Esophagus muscularis mucosa (tissue), 4 donors: ENCODE measurements at regions not wholly inside any gene's neighbourhood (a gene's known extent, or its start where the extent isn't known, plus 50 kb on each side); places are given as distances from the start of the nearest gene placed in this dataset.

Experiments
- DNase-seq: peaks from one replicate; pipeline ENCODE4 v3.0.0-alpha.2; 2017; ENCODE audit errors: extremely low spot score
- H3K27ac ChIP-seq, 4 donors: fragments of 200-600 bp; sonication (generic); replicated peaks in 1 of 4; 1 replicate in 3 of 4; 2 replicates in 1 of 4; pipeline ENCODE4 v1.5.1; 2016 to 2019; ENCODE audit warnings: mild to moderate bottlenecking in 1 of 4
- H3K27me3 ChIP-seq, 4 donors: fragments of 200-600 bp; sonication (generic); one replicate each; pipeline versions ENCODE4 v1.5.1 to v1.6.0; 2016 to 2019
- H3K36me3 ChIP-seq, 4 donors: fragments of 200-600 bp; sonication (generic); one replicate each; pipeline ENCODE4 v1.5.1; 2016 to 2019
- H3K4me1 ChIP-seq, 4 donors: fragments of 200-600 bp; sonication (generic); one replicate each; pipeline ENCODE4 v1.5.1; 2016 to 2019
- H3K4me3 ChIP-seq, 4 donors: fragments of 200-600 bp; sonication (generic); 1 replicate in 2 of 4; 2 replicates in 2 of 4; pipeline ENCODE4 v1.5.1; 2016 to 2019; ENCODE audit warnings: mild to moderate bottlenecking in 4 of 4, moderate library complexity in 1 of 4
- H3K9me3 ChIP-seq, 4 donors: fragments of 200-600 bp; sonication (generic); 1 replicate in 3 of 4; 2 replicates in 1 of 4; pipeline ENCODE4 v1.5.1; 2016 to 2019
- EP300 ChIP-seq: sonication (generic); formaldehyde crosslinking; IDR thresholded peaks from one replicate; pipeline ENCODE4 v1.6.1; 2017; ENCODE audit warnings: antibody characterized with exemption
- POLR2A ChIP-seq: fragments of 450-650 bp; IDR thresholded peaks from one replicate; pipeline ENCODE4 v1.6.1; 2017; ENCODE audit warnings: antibody characterized with exemption, moderate library complexity, mild to moderate bottlenecking, low read depth
- POLR2AphosphoS5 ChIP-seq, 2 donors: sonication (generic); formaldehyde crosslinking; IDR thresholded peaks; one replicate each; pipeline ENCODE4 v1.6.1; 2017; ENCODE audit warnings: antibody characterized with exemption in 2 of 2
- WGBS: methylation state at CpG from one replicate; pipeline ENCODE4 v1.1.5; 2018; 5-methylcytosine and 5-hydroxymethylcytosine counted together
- intact Hi-C: fragments of 100-400 bp; cut with DNase I; formaldehyde crosslinking; loops from one replicate; pipeline ENCODE4 v1.15.1; 2023
- TF ChIP-seq, protein P1 (sequence below), 3 experiments: fragments of 200-600 bp in 2 of 3; fragments of 450-650 bp in 1 of 3; sonication (generic) in 2 of 3; IDR thresholded peaks; one replicate each; pipeline ENCODE4 v1.5.1; 2017 to 2019; ENCODE audit warnings: antibody characterized with exemption in 3 of 3, mild to moderate bottlenecking in 2 of 3, moderate library complexity in 1 of 3

DNA sequence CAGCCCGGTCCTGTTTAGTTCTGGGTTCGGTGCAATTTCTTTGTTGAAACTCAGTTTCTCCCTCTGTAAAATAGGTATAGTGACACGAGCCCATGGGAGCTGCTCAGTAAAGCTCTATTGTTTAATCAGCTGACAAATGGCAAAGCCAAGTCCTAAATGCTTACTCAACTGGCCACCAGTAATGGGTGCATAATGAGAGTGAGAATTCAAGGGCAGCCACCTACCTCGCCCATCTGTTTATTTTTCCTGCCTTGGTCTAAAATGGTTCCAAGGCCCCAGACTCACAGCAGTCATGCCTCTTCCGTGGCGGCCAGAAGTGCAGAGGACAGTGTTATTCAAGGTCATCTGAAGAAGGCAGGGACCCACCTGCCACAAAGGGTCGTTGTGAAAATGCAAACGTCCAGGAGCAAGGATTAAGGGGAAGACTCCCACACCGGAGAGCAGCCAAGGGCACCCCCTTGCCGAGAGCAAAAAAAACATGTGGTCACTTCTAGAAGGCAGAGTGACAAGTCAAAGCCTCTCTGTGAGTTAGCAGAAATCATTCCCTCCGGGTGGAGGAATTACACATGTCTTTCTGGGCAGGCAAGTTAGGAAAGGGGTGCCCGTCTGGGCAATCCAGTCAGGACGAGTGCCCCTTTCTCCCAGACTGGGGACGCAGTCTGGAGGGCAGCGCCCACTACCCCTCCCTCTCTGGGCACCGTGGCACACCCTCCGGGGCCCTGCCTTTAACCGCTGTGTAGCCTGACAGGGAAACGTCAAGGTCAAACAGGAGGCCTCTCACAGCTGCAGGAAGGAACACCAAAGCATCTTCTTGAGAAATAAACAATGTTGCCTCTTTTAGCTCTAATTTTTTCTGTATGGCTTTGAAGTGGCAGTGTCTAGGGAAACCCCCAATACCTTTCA, 186.2 kb downstream of the FOXO1 start:
- Histone ChIP-seq H3K27ac (peak overlapping the region in 1 of 4 donors; percentile 51), H3K9me3 (no peaks in the 10 kb centered on the region), H3K4me3 (no peak overlapping the region), H3K36me3 (no peaks in the 10 kb centered on the region), H3K27me3 (no peaks in the 10 kb centered on the region), H3K4me1 (peaks cover 26 to 42% (median 34%) of the 10 kb centered on the region in 4 donors)
- TF ChIP-seq EP300 (no peak), POLR2AphosphoS5 (IDR thresholded peaks at IDR 0.05) (no peak), POLR2A (no peak)
- TF ChIP-seq, protein P1, sequence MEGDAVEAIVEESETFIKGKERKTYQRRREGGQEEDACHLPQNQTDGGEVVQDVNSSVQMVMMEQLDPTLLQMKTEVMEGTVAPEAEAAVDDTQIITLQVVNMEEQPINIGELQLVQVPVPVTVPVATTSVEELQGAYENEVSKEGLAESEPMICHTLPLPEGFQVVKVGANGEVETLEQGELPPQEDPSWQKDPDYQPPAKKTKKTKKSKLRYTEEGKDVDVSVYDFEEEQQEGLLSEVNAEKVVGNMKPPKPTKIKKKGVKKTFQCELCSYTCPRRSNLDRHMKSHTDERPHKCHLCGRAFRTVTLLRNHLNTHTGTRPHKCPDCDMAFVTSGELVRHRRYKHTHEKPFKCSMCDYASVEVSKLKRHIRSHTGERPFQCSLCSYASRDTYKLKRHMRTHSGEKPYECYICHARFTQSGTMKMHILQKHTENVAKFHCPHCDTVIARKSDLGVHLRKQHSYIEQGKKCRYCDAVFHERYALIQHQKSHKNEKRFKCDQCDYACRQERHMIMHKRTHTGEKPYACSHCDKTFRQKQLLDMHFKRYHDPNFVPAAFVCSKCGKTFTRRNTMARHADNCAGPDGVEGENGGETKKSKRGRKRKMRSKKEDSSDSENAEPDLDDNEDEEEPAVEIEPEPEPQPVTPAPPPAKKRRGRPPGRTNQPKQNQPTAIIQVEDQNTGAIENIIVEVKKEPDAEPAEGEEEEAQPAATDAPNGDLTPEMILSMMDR (IDR thresholded peaks at IDR 0.05): no peak
- intact Hi-C loops: no loop called here
- 61% methylated on average over 15 of the region's 19 CpGs for WGBS
- no peak for DNase-seq

DNA sequence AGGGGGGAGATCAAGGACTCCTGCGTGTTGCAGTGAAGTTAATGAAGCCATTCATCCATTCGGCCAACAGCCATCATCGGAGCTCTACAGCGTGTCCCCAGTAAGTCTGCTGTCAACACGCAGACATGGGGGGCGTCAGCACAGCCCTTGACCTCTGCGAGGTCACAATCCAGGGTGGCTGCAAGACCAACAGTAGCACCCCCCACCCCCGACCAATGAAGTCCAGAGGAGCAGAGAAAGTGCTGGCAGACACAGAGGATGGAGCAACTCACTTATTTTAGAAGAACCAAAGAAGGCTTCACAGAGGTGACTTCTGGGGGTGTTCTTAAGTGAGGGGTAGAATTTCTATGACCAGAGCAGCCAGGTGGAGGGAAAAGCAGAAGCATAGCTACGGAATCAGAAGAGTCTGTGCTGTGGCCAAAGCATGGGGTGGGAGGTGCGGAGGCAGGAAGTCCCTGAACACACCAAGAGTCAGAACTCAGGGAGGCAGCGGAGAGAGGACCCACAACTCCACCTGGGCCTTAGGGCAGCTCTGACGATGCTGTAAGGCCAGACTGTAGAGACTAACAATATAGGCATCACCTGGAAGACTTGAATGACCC, 185.4 kb downstream of the FOXO1 start:
- TF ChIP-seq EP300: no peak
- Histone ChIP-seq H3K9me3 (no peaks in the 10 kb centered on the region), H3K4me1 (peaks cover 26 to 40% (median 33%) of the 10 kb centered on the region in 4 donors), H3K36me3 (no peaks in the 10 kb centered on the region), H3K27me3 (no peaks in the 10 kb centered on the region), H3K4me3 (no peak overlapping the region), H3K27ac (no peak overlapping the region)
- 85% methylated on average over 12 of the region's 12 CpGs for WGBS
- intact Hi-C loops: no loop called here
- no peak for DNase-seq

DNA sequence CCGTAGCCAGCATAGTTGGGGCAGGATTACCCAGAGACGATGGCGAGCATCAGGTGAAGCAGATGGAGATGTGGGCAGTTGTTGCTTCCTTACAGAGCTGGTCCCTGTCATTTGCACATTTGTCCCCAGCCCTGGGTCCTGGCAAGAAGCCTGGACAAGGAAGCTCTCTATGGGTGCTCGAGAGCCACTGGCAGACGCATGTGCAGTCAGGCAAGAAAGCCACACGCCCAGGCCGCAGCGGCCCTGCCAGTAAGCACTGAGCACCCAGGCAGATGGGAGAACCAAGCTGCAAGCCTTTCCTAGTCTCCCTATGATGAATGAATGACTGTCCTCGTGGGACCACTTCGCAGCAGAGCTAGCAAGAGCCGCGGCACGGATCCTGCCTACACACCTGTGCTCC, 182.8 kb downstream of the FOXO1 start:
- no peaks in the 10 kb centered on the region for H3K27me3 ChIP-seq
- no peaks in the 10 kb centered on the region for H3K9me3 ChIP-seq
- DNase-seq: no peak
- peaks cover 4 to 19% (median 12%) of the 10 kb centered on the region in 4 donors for H3K4me1 ChIP-seq
- intact Hi-C loops: no loop called here
- no peak overlapping the region for H3K4me3 ChIP-seq
- 95% methylated on average over 12 of the region's 13 CpGs for WGBS
- H3K27ac ChIP-seq: no peak overlapping the region
- H3K36me3 ChIP-seq: no peaks in the 10 kb centered on the region
- TF ChIP-seq, protein P1 (IDR thresholded peaks at IDR 0.05): no peak
- TF ChIP-seq EP300: no peak
- TF ChIP-seq POLR2AphosphoS5 (IDR thresholded peaks at IDR 0.05): no peak
- no peak for TF ChIP-seq POLR2A

DNA sequence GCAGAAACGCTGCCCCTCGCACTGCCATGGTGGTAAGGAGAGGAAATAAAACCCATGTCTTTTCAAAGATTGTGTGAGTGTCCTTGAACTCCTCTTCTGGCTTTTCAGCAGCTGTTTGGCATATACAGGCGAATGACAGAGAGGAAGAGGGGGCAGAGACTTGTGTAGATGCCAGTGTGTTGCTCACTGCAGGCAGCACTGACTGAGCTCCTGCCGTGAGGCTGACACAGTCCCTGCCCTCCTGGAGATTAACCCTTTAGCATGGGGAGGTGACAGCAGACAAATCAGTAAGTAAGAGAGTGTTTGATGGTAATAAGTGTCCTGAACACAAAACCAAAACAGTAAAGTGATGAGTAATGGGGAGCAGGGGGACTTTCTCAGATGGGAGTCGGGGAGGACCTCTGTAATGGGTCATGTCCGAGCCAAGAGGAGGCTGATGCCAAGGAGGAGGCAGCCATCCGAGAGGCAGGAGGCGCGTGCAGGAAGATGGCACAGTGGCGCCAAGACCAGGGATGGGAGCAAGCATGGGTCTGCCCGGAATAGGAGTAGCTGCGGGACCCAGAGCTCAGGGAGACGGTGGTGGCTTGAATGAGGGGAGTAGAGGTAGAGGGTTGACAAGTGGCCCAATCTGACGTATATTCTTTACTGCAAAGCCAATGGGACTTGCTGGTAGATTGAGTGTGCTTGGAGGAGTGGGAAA, 182.2 kb downstream of the FOXO1 start:
- Histone ChIP-seq H3K36me3 (no peaks in the 10 kb centered on the region), H3K9me3 (no peaks in the 10 kb centered on the region)

More for the DNA sequence above, 182.2 kb downstream of the FOXO1 start:
- Histone ChIP-seq H3K4me1 (peaks cover 4 to 14% (median 10%) of the 10 kb centered on the region in 4 donors), H3K27ac (no peak overlapping the region), H3K27me3 (no peaks in the 10 kb centered on the region), H3K4me3 (no peak overlapping the region)
- no peak for TF ChIP-seq EP300
- TF ChIP-seq POLR2A: no peak
- TF ChIP-seq, protein P1 (IDR thresholded peaks at IDR 0.05): no peak
- TF ChIP-seq POLR2AphosphoS5 (IDR thresholded peaks at IDR 0.05): no peak
- intact Hi-C loops: no loop called here
- no peak for DNase-seq
- 81% methylated on average over 14 of the region's 14 CpGs for WGBS
